HL-60 (cell line): ENCODE measurements at regions not wholly inside any gene's neighbourhood (a gene's known extent, or its start where the extent isn't known, plus 50 kb on each side); places are given as distances from the start of the nearest gene placed in this dataset.

Source experiments
- DNase-seq, 2 experiments: peaks; one replicate each; pipeline ENCODE4 v3.0.0-alpha.2; 2010 to 2020; ENCODE audit warnings: low read depth in 1 of 2, low spot score in 1 of 2
- H3K27ac ChIP-seq: fragments of 250-450 bp; sonication (Bioruptor Pico); replicated peaks from 2 replicates; pipeline ENCODE4 v1.5.1; 2020; ENCODE audit warnings: mild to moderate bottlenecking, moderate library complexity
- H3K27me3 ChIP-seq: fragments of 250-450 bp; sonication (Bioruptor Pico); 2 replicates; pipeline ENCODE4 v1.5.1; 2021; ENCODE audit warnings: mild to moderate bottlenecking, moderate library complexity; ENCODE audit not compliant: insufficient read depth, poor library complexity, severe bottlenecking
- H3K4me3 ChIP-seq: replicated peaks from 2 replicates; pipeline ENCODE4 v1.5.1; 2011; ENCODE audit warnings: mild to moderate bottlenecking, control low read depth, low read length; ENCODE audit not compliant: insufficient read depth
- GABPA ChIP-seq: IDR thresholded peaks from 2 replicates; pipeline ENCODE4 v1.6.1; 2012; ENCODE audit warnings: low read depth
- POLR2AphosphoS5 ChIP-seq: IDR thresholded peaks from 2 replicates; pipeline ENCODE4 v1.6.1; 2012; ENCODE audit warnings: low read depth
- SPI1 ChIP-seq: IDR thresholded peaks from 2 replicates; pipeline ENCODE4 v1.6.1; 2012; ENCODE audit warnings: low read depth, mild to moderate bottlenecking, borderline replicate concordance
- TF ChIP-seq, protein P1 (sequence below): IDR thresholded peaks from 2 replicates; pipeline ENCODE4 v1.6.1; 2012; ENCODE audit warnings: low read depth; ENCODE audit not compliant: insufficient replicate concordance
- TF ChIP-seq, protein P2 (sequence below): IDR thresholded peaks from one replicate; pipeline ENCODE4 v1.5.1; 2011; ENCODE audit warnings: low read length, control low read depth, inconsistent platforms; ENCODE audit not compliant: insufficient read depth

GRCh38 chr5:103703617-103704016, 141.0 kb upstream of the NUDT12 start:
- TF ChIP-seq GABPA (no peak), SPI1 (no peak), POLR2AphosphoS5 (no peak)
- TF ChIP-seq, protein P1, sequence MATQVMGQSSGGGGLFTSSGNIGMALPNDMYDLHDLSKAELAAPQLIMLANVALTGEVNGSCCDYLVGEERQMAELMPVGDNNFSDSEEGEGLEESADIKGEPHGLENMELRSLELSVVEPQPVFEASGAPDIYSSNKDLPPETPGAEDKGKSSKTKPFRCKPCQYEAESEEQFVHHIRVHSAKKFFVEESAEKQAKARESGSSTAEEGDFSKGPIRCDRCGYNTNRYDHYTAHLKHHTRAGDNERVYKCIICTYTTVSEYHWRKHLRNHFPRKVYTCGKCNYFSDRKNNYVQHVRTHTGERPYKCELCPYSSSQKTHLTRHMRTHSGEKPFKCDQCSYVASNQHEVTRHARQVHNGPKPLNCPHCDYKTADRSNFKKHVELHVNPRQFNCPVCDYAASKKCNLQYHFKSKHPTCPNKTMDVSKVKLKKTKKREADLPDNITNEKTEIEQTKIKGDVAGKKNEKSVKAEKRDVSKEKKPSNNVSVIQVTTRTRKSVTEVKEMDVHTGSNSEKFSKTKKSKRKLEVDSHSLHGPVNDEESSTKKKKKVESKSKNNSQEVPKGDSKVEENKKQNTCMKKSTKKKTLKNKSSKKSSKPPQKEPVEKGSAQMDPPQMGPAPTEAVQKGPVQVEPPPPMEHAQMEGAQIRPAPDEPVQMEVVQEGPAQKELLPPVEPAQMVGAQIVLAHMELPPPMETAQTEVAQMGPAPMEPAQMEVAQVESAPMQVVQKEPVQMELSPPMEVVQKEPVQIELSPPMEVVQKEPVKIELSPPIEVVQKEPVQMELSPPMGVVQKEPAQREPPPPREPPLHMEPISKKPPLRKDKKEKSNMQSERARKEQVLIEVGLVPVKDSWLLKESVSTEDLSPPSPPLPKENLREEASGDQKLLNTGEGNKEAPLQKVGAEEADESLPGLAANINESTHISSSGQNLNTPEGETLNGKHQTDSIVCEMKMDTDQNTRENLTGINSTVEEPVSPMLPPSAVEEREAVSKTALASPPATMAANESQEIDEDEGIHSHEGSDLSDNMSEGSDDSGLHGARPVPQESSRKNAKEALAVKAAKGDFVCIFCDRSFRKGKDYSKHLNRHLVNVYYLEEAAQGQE: no peak
- TF ChIP-seq, protein P2, sequence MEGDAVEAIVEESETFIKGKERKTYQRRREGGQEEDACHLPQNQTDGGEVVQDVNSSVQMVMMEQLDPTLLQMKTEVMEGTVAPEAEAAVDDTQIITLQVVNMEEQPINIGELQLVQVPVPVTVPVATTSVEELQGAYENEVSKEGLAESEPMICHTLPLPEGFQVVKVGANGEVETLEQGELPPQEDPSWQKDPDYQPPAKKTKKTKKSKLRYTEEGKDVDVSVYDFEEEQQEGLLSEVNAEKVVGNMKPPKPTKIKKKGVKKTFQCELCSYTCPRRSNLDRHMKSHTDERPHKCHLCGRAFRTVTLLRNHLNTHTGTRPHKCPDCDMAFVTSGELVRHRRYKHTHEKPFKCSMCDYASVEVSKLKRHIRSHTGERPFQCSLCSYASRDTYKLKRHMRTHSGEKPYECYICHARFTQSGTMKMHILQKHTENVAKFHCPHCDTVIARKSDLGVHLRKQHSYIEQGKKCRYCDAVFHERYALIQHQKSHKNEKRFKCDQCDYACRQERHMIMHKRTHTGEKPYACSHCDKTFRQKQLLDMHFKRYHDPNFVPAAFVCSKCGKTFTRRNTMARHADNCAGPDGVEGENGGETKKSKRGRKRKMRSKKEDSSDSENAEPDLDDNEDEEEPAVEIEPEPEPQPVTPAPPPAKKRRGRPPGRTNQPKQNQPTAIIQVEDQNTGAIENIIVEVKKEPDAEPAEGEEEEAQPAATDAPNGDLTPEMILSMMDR: no peak
- Histone ChIP-seq H3K27me3 (no peaks in the 10 kb centered on the region), H3K27ac (no peak overlapping the region), H3K4me3 (no peak overlapping the region)
- no peak for DNase-seq

DNA sequence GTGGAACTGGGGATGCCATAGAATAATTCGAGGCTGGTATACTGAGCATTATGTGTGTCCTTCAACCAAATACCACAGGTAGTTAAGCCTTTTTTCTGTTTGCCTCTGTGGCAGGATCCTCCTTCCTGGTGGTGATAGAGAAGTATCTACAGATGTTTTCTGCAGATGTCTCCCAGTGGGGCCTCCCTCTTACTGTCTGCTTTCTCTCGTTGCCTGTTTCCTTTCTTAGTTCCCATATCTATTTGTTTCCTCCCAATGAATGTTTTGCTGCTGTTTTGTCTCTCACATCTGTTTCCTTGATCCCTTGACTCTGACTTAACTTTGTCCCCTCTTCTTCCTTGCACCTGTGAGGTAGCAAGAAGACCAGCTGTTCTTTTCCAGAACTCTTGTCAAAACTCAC, 130.9 kb upstream of the NUDT12 start:
- no peaks in the 10 kb centered on the region for H3K27me3 ChIP-seq
- TF ChIP-seq SPI1: no peak
- TF ChIP-seq, protein P2: no peak
- TF ChIP-seq GABPA: no peak
- no peak for TF ChIP-seq POLR2AphosphoS5
- TF ChIP-seq, protein P1: no peak
- no peak for DNase-seq
- H3K4me3 ChIP-seq: no peak overlapping the region
- H3K27ac ChIP-seq: no peak overlapping the region

GRCh38 chr5:103690676-103691075, 128.1 kb upstream of the NUDT12 start:
- H3K4me3 ChIP-seq: no peak overlapping the region
- no peak overlapping the region for H3K27ac ChIP-seq
- no peaks in the 10 kb centered on the region for H3K27me3 ChIP-seq
- TF ChIP-seq POLR2AphosphoS5: no peak
- TF ChIP-seq, protein P2: no peak
- no peak for TF ChIP-seq GABPA
- TF ChIP-seq, protein P1: no peak
- TF ChIP-seq SPI1: no peak
- no peak for DNase-seq
